ENCODE measurements at regions not wholly inside any gene's neighbourhood (a gene's known extent, or its start where the extent isn't known, plus 50 kb on each side); places are given as distances from the start of the nearest gene placed in this dataset.

- Mint-ChIP-seq H3K4me1 (no peaks in the 10 kb centered on the region), H3K27ac (no peak overlapping the region), H3K9me3 (peaks cover 12% of the 10 kb centered on the region; the same call in 1 of the 2 replicates), H3K36me3 (no peaks in the 10 kb centered on the region), H3K27me3 (ENCODE audit: low read depth) (no peaks in the 10 kb centered on the region), H3K4me3 (no peak overlapping the region)
- ChIA-PET POLR2A (no interaction called here), CTCF (interaction anchor here (1.1 kb wide), 2 partner anchors 13 to 102 kb away, joined by 3 to 4 read pairs; no protein-coding TSS in a partner anchor)
- no peak for DNase-seq (ENCODE audit: low spot score)
- no peak for TF ChIP-seq ZNF219 (CRISPR knock-in tag; IDR thresholded peaks at IDR 0.05; ENCODE audit: borderline replicate concordance)
- ATAC-seq = no peak
These were observed 324.1 kb upstream of the RASGRP1 start for GRCh38 chr15:38888701-38889221.

- Mint-ChIP-seq H3K4me3 (no peak overlapping the region), H3K27ac (no peak overlapping the region), H3K36me3 (no peaks in the 10 kb centered on the region), H3K9me3 (peaks cover 12% of the 10 kb centered on the region; the same call in 1 of the 2 replicates), H3K27me3 (ENCODE audit: low read depth) (no peaks in the 10 kb centered on the region), H3K4me1 (no peaks in the 10 kb centered on the region)
- ChIA-PET POLR2A (no interaction called here), CTCF (no interaction called here)
- no peak for TF ChIP-seq ZNF425 (CRISPR knock-in tag; conservative IDR thresholded peaks at IDR 0.05)
- TF ChIP-seq JAZF1 (CRISPR knock-in tag; IDR thresholded peaks at IDR 0.05) = no peak
- TF ChIP-seq RORB (CRISPR knock-in tag; IDR thresholded peaks at IDR 0.05) = no peak
- TF ChIP-seq ZMAT4 (CRISPR knock-in tag; IDR thresholded peaks at IDR 0.05) = no peak
- no peak for TF ChIP-seq FOXJ3 (CRISPR knock-in tag; IDR thresholded peaks at IDR 0.05; ENCODE audit: borderline replicate concordance)
- TF ChIP-seq ZNF416 (CRISPR knock-in tag; IDR thresholded peaks at IDR 0.05) = no peak
- no peak for TF ChIP-seq ZNF396 (CRISPR knock-in tag; IDR thresholded peaks at IDR 0.05; ENCODE audit: borderline replicate concordance)
- TF ChIP-seq MLX (CRISPR knock-in tag; IDR thresholded peaks at IDR 0.05) = no peak
- no peak for TF ChIP-seq GTF2I (CRISPR knock-in tag; conservative IDR thresholded peaks at IDR 0.05)
- no peak for ATAC-seq
- no peak for DNase-seq (ENCODE audit: low spot score)
These were observed 325.6 kb upstream of the RASGRP1 start for GRCh38 chr15:38890194-38890593.

- H3K9me3 Mint-ChIP-seq = peaks cover 12% of the 10 kb centered on the region; the same call in 1 of the 2 replicates
- H3K27me3 Mint-ChIP-seq (ENCODE audit: low read depth) = no peaks in the 10 kb centered on the region
- H3K4me1 Mint-ChIP-seq = no peaks in the 10 kb centered on the region
- ChIA-PET CTCF (no interaction called here), POLR2A (no interaction called here)
- no peak overlapping the region for H3K4me3 Mint-ChIP-seq
- ATAC-seq (no peak), DNase-seq (ENCODE audit: low spot score) (no peak)
- no peak overlapping the region for H3K27ac Mint-ChIP-seq
- no peaks in the 10 kb centered on the region for H3K36me3 Mint-ChIP-seq
- TF ChIP-seq GRHL2 (CRISPR knock-in tag; IDR thresholded peaks at IDR 0.05; ENCODE audit: insufficient replicate concordance, severe bottlenecking) (no peak), MAX (CRISPR knock-in tag; IDR thresholded peaks at IDR 0.05) (no peak), ATF1 (CRISPR knock-in tag; IDR thresholded peaks at IDR 0.05) (no peak), NFATC4 (CRISPR knock-in tag; IDR thresholded peaks at IDR 0.05) (no peak), EMX1 (CRISPR knock-in tag; IDR thresholded peaks at IDR 0.05) (no peak), GABPB1 (CRISPR knock-in tag; IDR thresholded peaks at IDR 0.05) (no peak), NR2C2 (CRISPR knock-in tag; IDR thresholded peaks at IDR 0.05) (no peak), STAT6 (CRISPR knock-in tag; conservative IDR thresholded peaks at IDR 0.05; ENCODE audit: low read depth) (no peak), ATF3 (CRISPR knock-in tag; conservative IDR thresholded peaks at IDR 0.05) (no peak), ERG (CRISPR knock-in tag; IDR thresholded peaks at IDR 0.05) (no peak), ZBTB21 (CRISPR knock-in tag; IDR thresholded peaks at IDR 0.05; ENCODE audit: borderline replicate concordance) (no peak), IRF1 (CRISPR knock-in tag; IDR thresholded peaks at IDR 0.05) (no peak), RELA (CRISPR knock-in tag; IDR thresholded peaks at IDR 0.05; ENCODE audit: borderline replicate concordance) (no peak)
These were observed 329.3 kb upstream of the RASGRP1 start for GRCh38 chr15:38893925-38894242.
